Nephron progenitor cell (in vitro differentiated cells): ENCODE measurements at regions not wholly inside any gene's neighbourhood (a gene's known extent, or its start where the extent isn't known, plus 50 kb on each side); places are given as distances from the start of the nearest gene placed in this dataset.

ENCODE experiments used
- DNase-seq: peaks from one replicate; pipeline ENCODE4 v3.0.0; 2021
- H3K27ac Mint-ChIP-seq: 2 replicates; pipeline ENCODE4 v1.8.0; 2021; ENCODE audit warnings: mild to moderate bottlenecking, moderate library complexity, mixed read lengths
- H3K27me3 Mint-ChIP-seq: 2 replicates; pipeline ENCODE4 v1.8.0; 2021; ENCODE audit warnings: mild to moderate bottlenecking, low read depth, mixed read lengths; ENCODE audit not compliant: poor library complexity
- H3K36me3 Mint-ChIP-seq: 2 replicates; pipeline ENCODE4 v1.8.0; 2021; ENCODE audit warnings: low read depth, mixed read lengths
- H3K4me1 Mint-ChIP-seq: 2 replicates; pipeline ENCODE4 v1.8.0; 2021; ENCODE audit warnings: mixed read lengths
- H3K4me3 Mint-ChIP-seq: 2 replicates; pipeline ENCODE4 v1.8.0; 2021; ENCODE audit warnings: mild to moderate bottlenecking, moderate library complexity, mixed read lengths
- H3K9me3 Mint-ChIP-seq: 2 replicates; pipeline ENCODE4 v1.8.0; 2021; ENCODE audit warnings: mild to moderate bottlenecking, moderate library complexity, mixed read lengths
- TF ChIP-seq, protein P1 (sequence below): fragments of 200-600 bp; sonication (generic); IDR thresholded peaks from 2 replicates; pipeline ENCODE4 v1.5.0; 2021; ENCODE audit warnings: antibody characterized with exemption

DNA sequence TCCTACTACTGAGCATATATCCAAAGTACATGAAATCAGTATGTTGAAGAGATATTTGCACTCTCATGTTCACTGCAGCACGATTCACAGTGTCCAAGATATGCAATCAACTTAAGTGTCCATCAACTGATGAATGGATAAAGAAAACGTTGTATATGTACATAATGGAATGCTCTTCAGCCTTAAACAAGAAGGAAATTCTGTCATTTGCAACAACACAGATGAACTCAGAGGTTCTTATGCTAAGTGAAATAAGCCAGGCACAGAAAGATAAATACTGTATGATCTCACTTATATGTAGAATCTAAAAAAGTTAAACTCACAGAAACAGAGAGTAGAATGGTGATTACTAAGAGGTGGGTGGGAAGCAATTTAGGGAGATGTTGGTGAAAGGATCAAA, 149.2 kb downstream of the EVA1A start:
- H3K27me3 Mint-ChIP-seq, result no peaks in the 10 kb centered on the region
- TF ChIP-seq, protein P1, sequence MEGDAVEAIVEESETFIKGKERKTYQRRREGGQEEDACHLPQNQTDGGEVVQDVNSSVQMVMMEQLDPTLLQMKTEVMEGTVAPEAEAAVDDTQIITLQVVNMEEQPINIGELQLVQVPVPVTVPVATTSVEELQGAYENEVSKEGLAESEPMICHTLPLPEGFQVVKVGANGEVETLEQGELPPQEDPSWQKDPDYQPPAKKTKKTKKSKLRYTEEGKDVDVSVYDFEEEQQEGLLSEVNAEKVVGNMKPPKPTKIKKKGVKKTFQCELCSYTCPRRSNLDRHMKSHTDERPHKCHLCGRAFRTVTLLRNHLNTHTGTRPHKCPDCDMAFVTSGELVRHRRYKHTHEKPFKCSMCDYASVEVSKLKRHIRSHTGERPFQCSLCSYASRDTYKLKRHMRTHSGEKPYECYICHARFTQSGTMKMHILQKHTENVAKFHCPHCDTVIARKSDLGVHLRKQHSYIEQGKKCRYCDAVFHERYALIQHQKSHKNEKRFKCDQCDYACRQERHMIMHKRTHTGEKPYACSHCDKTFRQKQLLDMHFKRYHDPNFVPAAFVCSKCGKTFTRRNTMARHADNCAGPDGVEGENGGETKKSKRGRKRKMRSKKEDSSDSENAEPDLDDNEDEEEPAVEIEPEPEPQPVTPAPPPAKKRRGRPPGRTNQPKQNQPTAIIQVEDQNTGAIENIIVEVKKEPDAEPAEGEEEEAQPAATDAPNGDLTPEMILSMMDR, result no peak

DNA sequence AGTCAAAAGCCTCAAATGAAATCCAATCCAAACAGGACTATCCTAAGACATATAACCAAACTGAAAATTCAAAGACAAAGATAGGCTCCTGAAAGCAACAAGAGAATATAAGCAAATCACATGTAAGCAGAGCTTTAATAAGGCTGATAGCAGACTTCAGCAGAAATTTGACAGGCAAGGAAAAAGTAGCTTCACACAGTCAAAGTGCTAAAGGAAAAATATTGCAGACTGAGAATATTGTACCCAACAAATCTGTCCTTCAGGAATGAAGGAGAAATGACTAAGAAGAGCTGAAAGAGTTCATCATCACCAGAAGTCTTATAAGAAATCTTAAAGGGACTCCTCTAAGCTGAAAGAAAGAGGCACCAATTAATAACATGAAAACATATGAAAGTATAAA, 150.0 kb downstream of the EVA1A start:
- TF ChIP-seq, protein P1, result no peak
- Mint-ChIP-seq H3K27ac (no peak overlapping the region), H3K27me3 (no peaks in the 10 kb centered on the region), H3K4me3 (no peak overlapping the region), H3K4me1 (peaks cover 11% of the 10 kb centered on the region), H3K36me3 (peaks cover 8% of the 10 kb centered on the region), H3K9me3 (peaks cover 19% of the 10 kb centered on the region)
- no peak for DNase-seq

More for the DNA sequence above, 149.2 kb downstream of the EVA1A start:
- no peak for DNase-seq
- Mint-ChIP-seq H3K36me3 (peaks cover 8% of the 10 kb centered on the region), H3K4me1 (peaks cover 8% of the 10 kb centered on the region), H3K4me3 (no peak overlapping the region), H3K9me3 (peaks cover 19% of the 10 kb centered on the region), H3K27ac (no peak overlapping the region)

DNA sequence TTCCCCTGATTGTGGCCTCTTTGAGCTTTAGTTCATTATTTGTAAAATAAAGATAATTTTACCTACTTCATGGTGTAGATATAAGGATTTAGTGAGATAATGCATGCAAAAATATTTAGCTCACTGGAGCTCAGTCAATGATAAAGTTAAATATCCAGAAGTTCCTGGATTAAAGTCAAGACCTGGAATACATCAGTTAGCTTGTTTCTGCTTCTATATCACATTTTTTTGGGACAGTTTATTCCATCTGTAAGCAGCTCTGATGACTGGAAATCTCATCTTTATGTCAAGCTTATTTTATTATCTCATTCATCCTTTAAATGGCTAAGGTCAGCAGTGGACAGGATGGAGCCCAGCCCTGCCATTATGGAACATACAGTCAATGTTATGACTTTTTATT, 152.0 kb downstream of the EVA1A start:
- H3K4me3 Mint-ChIP-seq, result no peak overlapping the region
- peaks cover 4% of the 10 kb centered on the region for H3K4me1 Mint-ChIP-seq
- TF ChIP-seq, protein P1, result no peak
- H3K36me3 Mint-ChIP-seq, result peaks cover 8% of the 10 kb centered on the region
- DNase-seq, result no peak
- no peaks in the 10 kb centered on the region for H3K27me3 Mint-ChIP-seq
- H3K27ac Mint-ChIP-seq, result no peak overlapping the region
- H3K9me3 Mint-ChIP-seq, result peaks cover 19% of the 10 kb centered on the region

DNA sequence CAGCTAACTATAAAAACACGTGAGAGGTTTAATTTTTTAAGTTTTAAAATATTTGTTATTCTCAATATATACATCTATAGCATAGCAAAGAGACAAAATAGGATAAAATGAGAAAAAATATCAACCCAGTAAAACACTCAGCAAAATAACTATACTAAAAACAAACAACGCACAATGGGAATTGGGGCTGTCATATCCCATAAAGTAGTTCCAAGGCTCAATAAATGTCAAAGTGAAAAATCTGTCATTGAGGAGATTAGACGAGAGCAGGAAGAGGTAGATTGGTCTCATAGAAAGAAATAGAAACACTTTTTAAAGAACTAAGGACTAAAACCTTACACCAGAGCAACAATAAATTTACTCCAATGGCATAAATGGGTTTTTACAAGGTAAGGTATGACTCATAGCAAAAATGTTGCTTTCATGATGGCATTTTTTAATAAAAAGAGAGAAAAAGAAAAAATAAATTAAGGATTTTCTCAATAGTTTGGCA, 153.7 kb downstream of the EVA1A start:
- H3K36me3 Mint-ChIP-seq, result peaks cover 8% of the 10 kb centered on the region
- H3K4me3 Mint-ChIP-seq, result no peak overlapping the region
- TF ChIP-seq, protein P1, result no peak
- H3K27ac Mint-ChIP-seq, result no peak overlapping the region
- peaks cover 4% of the 10 kb centered on the region for H3K4me1 Mint-ChIP-seq
- no peak for DNase-seq
- peaks cover 16% of the 10 kb centered on the region for H3K9me3 Mint-ChIP-seq
- H3K27me3 Mint-ChIP-seq, result no peaks in the 10 kb centered on the region

DNA sequence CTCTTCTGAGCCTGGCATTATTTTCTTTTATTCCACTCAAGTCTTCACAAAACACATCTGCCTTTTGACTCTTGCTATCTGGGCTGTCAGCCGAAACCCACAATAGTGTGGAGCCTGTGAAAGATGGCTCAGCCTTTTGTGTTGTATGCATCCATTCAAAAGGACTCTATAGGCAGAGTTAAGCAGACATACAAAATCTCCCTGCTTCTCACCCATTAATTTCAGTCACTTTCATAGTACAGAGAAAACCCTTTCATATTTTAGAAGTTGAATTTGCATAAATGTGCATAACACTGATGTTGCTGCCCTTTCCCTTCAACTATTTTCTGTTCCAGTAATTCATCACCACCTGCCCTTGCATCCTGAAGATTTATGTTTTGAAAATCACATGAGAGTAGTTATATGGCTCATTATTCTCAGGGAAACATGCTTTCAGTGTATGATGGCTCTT, 154.6 kb downstream of the EVA1A start:
- no peak overlapping the region for H3K4me3 Mint-ChIP-seq
- DNase-seq, result no peak

DNA sequence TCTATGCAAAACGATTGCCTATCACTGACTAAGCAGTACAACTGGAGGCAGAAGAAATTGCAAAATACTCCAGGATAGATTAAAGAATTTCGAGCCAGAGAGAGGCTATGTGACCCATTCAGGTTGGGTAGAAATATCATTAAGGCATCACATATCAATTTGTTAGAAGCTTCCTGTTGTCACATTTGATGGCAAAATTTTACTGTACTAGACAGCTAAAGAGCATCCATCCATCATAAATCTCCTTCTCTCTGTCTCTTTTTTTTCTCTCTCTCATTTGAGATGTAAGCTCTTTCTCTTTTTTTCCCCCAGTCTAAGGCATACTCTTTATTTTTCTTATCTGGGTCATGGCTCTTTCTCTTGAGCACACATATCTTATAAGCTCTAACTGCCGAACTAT, 155.7 kb downstream of the EVA1A start:
- DNase-seq, result no peak
- TF ChIP-seq, protein P1, result no peak
- H3K36me3 Mint-ChIP-seq, result peaks cover 2% of the 10 kb centered on the region
- H3K27ac Mint-ChIP-seq, result no peak overlapping the region
- H3K4me1 Mint-ChIP-seq, result peaks cover 4% of the 10 kb centered on the region
- H3K4me3 Mint-ChIP-seq, result no peak overlapping the region
- peaks cover 2% of the 10 kb centered on the region for H3K9me3 Mint-ChIP-seq
- no peaks in the 10 kb centered on the region for H3K27me3 Mint-ChIP-seq

More for the DNA sequence above, 154.6 kb downstream of the EVA1A start:
- H3K36me3 Mint-ChIP-seq, result peaks cover 8% of the 10 kb centered on the region
- TF ChIP-seq, protein P1, result no peak
- peaks cover 11% of the 10 kb centered on the region for H3K9me3 Mint-ChIP-seq
- H3K4me1 Mint-ChIP-seq, result peaks cover 4% of the 10 kb centered on the region
- H3K27me3 Mint-ChIP-seq, result no peaks in the 10 kb centered on the region
- H3K27ac Mint-ChIP-seq, result no peak overlapping the region
